Retinal pigment epithelial cell (primary cell): ENCODE measurements at regions not wholly inside any gene's neighbourhood (a gene's known extent, or its start where the extent isn't known, plus 50 kb on each side); places are given as distances from the start of the nearest gene placed in this dataset.

Source experiments
- DNase-seq: peaks from one replicate; pipeline ENCODE4 v3.0.0-alpha.2; 2010; ENCODE audit warnings: low read depth
- H3K4me3 ChIP-seq: 2 replicates; pipeline ENCODE4 v1.5.1; 2011; ENCODE audit warnings: mild to moderate bottlenecking, low read length, control low read depth, moderate library complexity
- CTCF ChIP-seq: conservative IDR thresholded peaks from 2 replicates; pipeline ENCODE4 v1.5.1; 2011; ENCODE audit warnings: low read depth, low read length, control low read depth, inconsistent platforms

- no peak for TF ChIP-seq CTCF
- no peak overlapping the region for H3K4me3 ChIP-seq
- DNase-seq, result no peak
These were observed 204.3 kb upstream of the DIO3 start for GRCh38 chr14:101357038-101357437.

GRCh38 chr14:101357559-101358319, 203.6 kb upstream of the DIO3 start:
- no peak for DNase-seq
- no peak for TF ChIP-seq CTCF
- no peak overlapping the region for H3K4me3 ChIP-seq

GRCh38 chr14:101358320-101359125, 202.8 kb upstream of the DIO3 start:
- TF ChIP-seq CTCF, result no peak
- no peak for DNase-seq
- no peak overlapping the region for H3K4me3 ChIP-seq

- DNase-seq, result no peak
- no peak for TF ChIP-seq CTCF
These were observed 201.9 kb upstream of the DIO3 start for GRCh38 chr14:101359221-101360053.

GRCh38 chr14:101360054-101360911, 201.0 kb upstream of the DIO3 start:
- DNase-seq, result no peak
- no peak for TF ChIP-seq CTCF
- no peak overlapping the region for H3K4me3 ChIP-seq

More at GRCh38 chr14:101359221-101360053, 201.9 kb upstream of the DIO3 start:
- H3K4me3 ChIP-seq, result no peak overlapping the region

- no peak for TF ChIP-seq CTCF
- DNase-seq, result no peak
- H3K4me3 ChIP-seq, result no peak overlapping the region
These were observed 200.3 kb upstream of the DIO3 start for GRCh38 chr14:101361044-101361443.
